Right atrium auricular region (tissue), 2 donors: ENCODE measurements at regions not wholly inside any gene's neighbourhood (a gene's known extent, or its start where the extent isn't known, plus 50 kb on each side); places are given as distances from the start of the nearest gene placed in this dataset.
A peak's percentile ranks its signal among the peaks of the same experiment; 100 is the strongest.

Experiments
- DNase-seq: peaks from one replicate; pipeline ENCODE4 v3.0.0-alpha.2; 2019; ENCODE audit warnings: low spot score
- H3K27ac ChIP-seq, 2 donors: fragments of 200-600 bp; sonication (generic); 1 replicate in 1 of 2; 2 replicates in 1 of 2; pipeline ENCODE4 v1.5.1; 2016 to 2019
- H3K27me3 ChIP-seq, 2 donors: fragments of 200-600 bp; sonication (generic); one replicate each; pipeline versions ENCODE4 v1.5.1 to v1.6.0; 2017 to 2019
- H3K36me3 ChIP-seq: fragments of 200-600 bp; sonication (generic); one replicate; pipeline ENCODE4 v1.5.1; 2016
- H3K4me1 ChIP-seq, 2 donors: fragments of 200-600 bp; sonication (generic); one replicate each; pipeline versions ENCODE4 v1.5.1 to v1.6.0; 2017 to 2019
- H3K4me3 ChIP-seq, 2 donors: fragments of 200-600 bp; sonication (generic); 1 replicate in 1 of 2; 2 replicates in 1 of 2; pipeline ENCODE4 v1.5.1; 2017 to 2019; ENCODE audit warnings: mild to moderate bottlenecking in 1 of 2, moderate library complexity in 1 of 2
- H3K9me3 ChIP-seq, 2 donors: fragments of 200-600 bp; sonication (generic); one replicate each; pipeline ENCODE4 v1.5.1; 2019
- TF ChIP-seq, protein P1 (sequence below), 2 donors: fragments of 200-600 bp; sonication (generic); IDR thresholded peaks; one replicate each; pipeline ENCODE4 v1.5.1; 2019; ENCODE audit warnings: antibody characterized with exemption in 2 of 2

GRCh38 chr6:81172056-81172740, 580.3 kb downstream of the TENT5A start:
- H3K9me3 ChIP-seq, result no peaks in the 10 kb centered on the region
- DNase-seq, result peak; percentile 68
- no peaks in the 10 kb centered on the region for H3K27me3 ChIP-seq
- TF ChIP-seq, protein P1, sequence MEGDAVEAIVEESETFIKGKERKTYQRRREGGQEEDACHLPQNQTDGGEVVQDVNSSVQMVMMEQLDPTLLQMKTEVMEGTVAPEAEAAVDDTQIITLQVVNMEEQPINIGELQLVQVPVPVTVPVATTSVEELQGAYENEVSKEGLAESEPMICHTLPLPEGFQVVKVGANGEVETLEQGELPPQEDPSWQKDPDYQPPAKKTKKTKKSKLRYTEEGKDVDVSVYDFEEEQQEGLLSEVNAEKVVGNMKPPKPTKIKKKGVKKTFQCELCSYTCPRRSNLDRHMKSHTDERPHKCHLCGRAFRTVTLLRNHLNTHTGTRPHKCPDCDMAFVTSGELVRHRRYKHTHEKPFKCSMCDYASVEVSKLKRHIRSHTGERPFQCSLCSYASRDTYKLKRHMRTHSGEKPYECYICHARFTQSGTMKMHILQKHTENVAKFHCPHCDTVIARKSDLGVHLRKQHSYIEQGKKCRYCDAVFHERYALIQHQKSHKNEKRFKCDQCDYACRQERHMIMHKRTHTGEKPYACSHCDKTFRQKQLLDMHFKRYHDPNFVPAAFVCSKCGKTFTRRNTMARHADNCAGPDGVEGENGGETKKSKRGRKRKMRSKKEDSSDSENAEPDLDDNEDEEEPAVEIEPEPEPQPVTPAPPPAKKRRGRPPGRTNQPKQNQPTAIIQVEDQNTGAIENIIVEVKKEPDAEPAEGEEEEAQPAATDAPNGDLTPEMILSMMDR (IDR thresholded peaks at IDR 0.05), result no peak
- no peak overlapping the region for H3K4me3 ChIP-seq
- peaks cover 0 to 5% of the 10 kb centered on the region in 2 donors for H3K4me1 ChIP-seq
- peak overlapping the region; percentile 45 to 65 for H3K27ac ChIP-seq
- H3K36me3 ChIP-seq, result no peaks in the 10 kb centered on the region

DNA sequence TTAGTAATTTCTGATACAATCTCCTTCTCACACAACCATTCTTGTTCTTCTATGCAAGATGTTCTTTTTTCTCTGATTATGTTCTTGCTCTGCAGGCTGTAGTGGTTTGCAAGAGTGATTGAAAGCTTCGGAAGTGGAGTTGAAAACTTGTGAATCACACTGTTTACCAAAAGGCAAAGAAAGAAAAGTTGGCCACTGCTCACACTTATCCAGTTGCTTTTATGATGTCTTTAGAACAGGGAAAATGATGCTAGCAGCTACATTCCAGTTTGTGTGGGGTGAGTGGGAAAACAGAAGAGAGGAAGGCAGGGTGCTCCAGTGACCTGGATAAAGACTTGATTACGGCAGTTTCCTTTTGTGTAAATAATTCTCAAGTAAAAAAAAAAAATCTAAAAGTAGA, 583.3 kb downstream of the TENT5A start:
- TF ChIP-seq, protein P1 (IDR thresholded peaks at IDR 0.05), result no peak
- no peaks in the 10 kb centered on the region for H3K27me3 ChIP-seq
- no peaks in the 10 kb centered on the region for H3K36me3 ChIP-seq
- no peak overlapping the region for H3K4me3 ChIP-seq
- H3K27ac ChIP-seq, result no peak overlapping the region
- no peaks in the 10 kb centered on the region for H3K9me3 ChIP-seq
- DNase-seq, result no peak
- peaks cover 0 to 5% of the 10 kb centered on the region in 2 donors for H3K4me1 ChIP-seq

DNA sequence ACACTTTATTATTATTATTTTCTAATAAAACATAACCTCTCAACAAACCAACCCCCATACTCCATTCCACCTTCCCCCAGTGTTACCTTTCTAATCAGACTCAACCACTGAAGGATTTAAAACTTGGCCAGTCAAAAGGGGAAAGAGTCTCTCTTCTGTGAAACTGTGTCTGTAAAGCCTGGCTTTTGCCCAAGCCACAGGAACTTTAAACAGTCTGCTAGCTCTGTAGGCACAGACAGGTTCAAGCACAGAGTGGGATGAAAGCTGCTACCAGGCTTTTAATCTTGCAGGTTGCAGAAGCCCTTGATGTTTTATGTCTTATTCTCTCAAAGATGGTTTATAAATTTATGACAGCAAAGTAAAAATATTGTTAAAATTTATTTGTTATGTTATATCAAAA, 585.7 kb downstream of the TENT5A start:
- TF ChIP-seq, protein P1 (IDR thresholded peaks at IDR 0.05), result no peak
- Histone ChIP-seq H3K27me3 (no peaks in the 10 kb centered on the region), H3K36me3 (no peaks in the 10 kb centered on the region), H3K4me1 (no peaks in the 10 kb centered on the region), H3K4me3 (no peak overlapping the region), H3K27ac (no peak overlapping the region), H3K9me3 (no peaks in the 10 kb centered on the region)
- DNase-seq, result no peak

DNA sequence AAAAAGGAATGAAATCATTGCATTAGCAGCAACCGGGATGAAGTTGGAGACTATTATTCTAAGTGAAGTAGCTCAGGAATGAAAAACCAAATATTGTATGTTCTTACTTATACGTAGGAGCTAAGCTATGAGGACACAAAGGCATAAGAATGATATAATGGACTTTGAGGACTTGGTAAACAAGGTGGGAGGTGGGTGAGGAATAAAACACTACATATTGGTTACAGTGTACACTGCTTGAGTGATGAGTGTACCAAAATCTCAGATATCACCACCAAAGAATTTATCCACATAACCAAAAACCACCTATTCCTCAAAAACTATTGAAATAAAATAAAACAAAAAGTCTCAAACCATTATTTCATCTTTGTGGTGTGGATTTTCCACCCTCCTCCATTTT, 593.5 kb downstream of the TENT5A start:
- Histone ChIP-seq H3K36me3 (no peaks in the 10 kb centered on the region), H3K4me1 (no peaks in the 10 kb centered on the region), H3K9me3 (no peaks in the 10 kb centered on the region), H3K27me3 (no peaks in the 10 kb centered on the region), H3K4me3 (no peak overlapping the region), H3K27ac (no peak overlapping the region)
- no peak for DNase-seq
- TF ChIP-seq, protein P1 (IDR thresholded peaks at IDR 0.05), result no peak

GRCh38 chr6:81148751-81149150, 603.7 kb downstream of the TENT5A start:
- DNase-seq, result no peak
- Histone ChIP-seq H3K27ac (no peak overlapping the region), H3K9me3 (peaks cover 0 to 23% of the 10 kb centered on the region in 2 donors), H3K36me3 (no peaks in the 10 kb centered on the region), H3K27me3 (no peaks in the 10 kb centered on the region), H3K4me1 (no peaks in the 10 kb centered on the region), H3K4me3 (no peak overlapping the region)
- TF ChIP-seq, protein P1 (IDR thresholded peaks at IDR 0.05), result no peak

DNA sequence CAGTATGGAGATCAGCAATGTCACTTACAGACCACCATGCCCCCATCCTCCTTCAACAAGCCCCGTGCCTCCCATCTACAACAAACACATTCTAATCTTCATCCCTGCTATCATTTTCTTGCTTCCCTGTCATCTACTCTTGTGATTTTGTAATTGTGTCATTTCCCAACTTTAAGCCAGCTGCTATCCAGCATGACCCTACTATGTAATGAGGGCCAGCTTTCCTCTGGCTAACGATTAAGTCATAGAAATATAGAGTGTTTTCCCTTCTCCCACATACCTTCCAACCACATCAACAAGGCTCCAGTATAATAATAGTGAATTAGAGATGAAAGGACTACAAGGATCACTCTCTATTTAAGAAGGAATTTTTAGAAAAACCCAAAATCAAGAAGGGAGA, 607.0 kb downstream of the TENT5A start:
- Histone ChIP-seq H3K9me3 (peaks cover 0 to 16% of the 10 kb centered on the region in 2 donors), H3K27me3 (no peaks in the 10 kb centered on the region), H3K36me3 (no peaks in the 10 kb centered on the region), H3K4me1 (no peaks in the 10 kb centered on the region), H3K4me3 (no peak overlapping the region), H3K27ac (no peak overlapping the region)
- no peak for DNase-seq
- TF ChIP-seq, protein P1 (IDR thresholded peaks at IDR 0.05), result no peak
